T-helper 1 cell treated with Interleukin-12 subunit alpha and Interleukin-12 subunit beta and Interleukin-4 antibody, amounts not matched to agents 30 ng/mL and 1 ng/mL, for 36 hours (primary cell): ENCODE measurements at regions not wholly inside any gene's neighbourhood (a gene's known extent, or its start where the extent isn't known, plus 50 kb on each side); places are given as distances from the start of the nearest gene placed in this dataset.
"Not testable (repeated sequence)": the region's sequence is repeated elsewhere in the genome, so short reads cannot be mapped to it uniquely, and the experiment has no call there.

Experiments
- intact Hi-C: fragments of 100-400 bp; cut with micrococcal nuclease; formaldehyde crosslinking; loops from one replicate; pipeline ENCODE4 v1.15.1; 2024

DNA sequence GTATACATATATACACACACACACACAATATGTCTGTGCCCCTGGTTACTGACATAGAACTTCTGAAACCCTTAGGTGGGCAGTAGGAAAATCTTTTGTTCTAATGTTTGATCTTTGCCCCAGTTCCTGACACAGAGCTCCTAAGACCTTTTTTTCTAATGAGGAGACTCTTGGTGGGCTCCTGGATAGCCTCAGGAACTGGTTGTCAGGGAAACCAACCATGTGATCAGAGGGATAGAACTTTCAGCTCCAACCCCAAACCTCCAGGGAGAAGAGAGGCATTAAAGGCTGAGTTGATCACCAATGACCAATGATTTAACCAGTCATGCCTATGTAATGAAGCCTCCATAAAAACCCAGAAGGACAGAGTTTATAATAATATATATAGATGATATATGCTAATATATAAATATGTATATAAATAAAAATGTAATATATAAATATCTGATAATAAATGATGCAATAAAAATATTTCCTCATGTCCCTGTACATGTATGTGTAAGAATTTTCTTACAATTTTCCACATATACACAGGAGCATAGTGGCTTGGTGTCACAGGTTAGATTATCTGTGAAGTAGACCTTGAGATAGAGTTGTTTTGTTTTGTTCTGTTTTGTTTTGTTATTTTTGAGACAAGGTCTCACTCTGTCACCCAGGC lies 93.3 kb downstream of the GPX5 start:
- intact Hi-C loops: no loop called here

DNA sequence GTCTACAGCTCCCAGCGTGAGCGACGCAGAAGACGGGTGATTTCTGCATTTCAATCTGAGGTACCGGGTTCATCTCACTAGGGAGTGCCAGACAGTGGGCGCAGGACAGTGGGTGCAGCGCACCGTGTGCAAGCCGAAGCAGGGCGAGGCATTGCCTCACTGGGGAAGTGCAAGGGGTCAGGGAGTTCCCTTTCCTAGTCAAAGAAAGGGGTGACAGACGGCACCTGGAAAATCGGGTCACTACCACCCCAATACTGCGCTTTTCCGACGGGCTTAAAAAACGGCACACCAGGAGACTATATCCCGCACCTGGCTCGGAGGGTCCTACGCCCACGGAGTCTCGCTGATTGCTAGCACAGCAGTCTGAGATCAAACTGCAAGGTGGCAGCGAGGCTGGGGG lies 95.6 kb downstream of the GPX5 start:
- intact Hi-C loops: not testable (repeated sequence)

DNA sequence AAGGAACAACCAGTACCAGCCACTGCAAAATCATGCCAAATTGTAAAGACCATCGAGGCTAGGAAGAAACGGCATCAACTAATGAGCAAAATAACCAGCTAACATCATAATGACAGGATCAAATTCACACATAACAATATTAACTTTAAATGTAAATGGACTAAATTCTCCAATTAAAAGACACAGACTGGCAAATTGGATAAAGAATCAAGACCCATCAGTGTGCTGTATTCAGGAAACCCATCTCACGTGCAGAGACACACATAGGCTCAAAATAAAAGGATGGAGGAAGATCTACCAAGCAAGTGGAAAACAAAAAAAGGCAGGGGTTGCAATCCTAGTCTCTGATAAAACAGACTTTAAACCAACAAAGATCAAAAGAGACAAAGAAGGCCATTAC lies 97.6 kb downstream of the GPX5 start:
- intact Hi-C loops: not testable (repeated sequence)

DNA sequence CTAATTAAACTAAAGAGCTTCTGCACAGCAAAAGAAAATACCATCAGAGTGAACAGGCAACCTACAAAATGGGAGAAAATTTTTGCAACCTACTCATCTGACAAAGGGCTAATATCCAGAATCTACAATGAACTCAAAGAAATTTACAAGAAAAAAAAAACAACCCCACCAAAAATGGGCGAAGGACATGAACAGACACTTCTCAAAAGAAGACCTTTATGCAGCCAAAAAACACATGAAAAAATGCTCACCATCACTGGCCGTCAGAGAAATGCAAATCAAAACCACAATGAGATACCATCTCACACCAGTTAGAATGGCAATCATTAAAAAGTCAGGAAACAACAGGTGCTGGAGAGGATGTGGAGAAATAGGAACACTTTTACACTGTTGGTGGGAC lies 100.7 kb downstream of the GPX5 start:
- intact Hi-C loops: not testable (repeated sequence)

DNA sequence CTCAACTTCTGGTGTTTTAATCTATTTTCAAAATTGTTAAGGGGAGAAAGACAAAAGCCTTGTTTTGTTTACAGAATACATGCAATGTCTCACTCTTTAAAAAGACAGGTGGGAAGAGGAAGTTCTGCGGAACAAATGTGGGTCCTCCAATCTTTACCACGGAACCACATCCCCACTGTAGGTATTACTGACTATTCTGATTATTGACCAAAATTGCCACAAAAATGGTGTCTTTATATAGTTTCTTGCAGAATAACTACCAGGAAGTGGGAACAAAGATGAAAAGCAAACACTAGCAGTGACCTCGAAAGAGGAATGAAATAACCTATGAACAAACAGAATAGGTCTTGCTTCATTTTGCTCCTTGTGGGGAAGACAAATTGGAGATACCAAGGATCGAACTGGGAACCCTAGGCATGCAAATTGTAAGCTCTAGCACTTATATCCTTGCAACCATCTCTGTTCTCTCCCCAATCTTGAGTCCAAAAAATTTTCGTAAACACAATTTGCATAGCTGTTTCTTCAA lies 106.7 kb downstream of the GPX5 start:
- intact Hi-C loops: loop anchor here (10.0 kb wide), 3 partner anchors 102 to 1068 kb away; no protein-coding TSS in a partner anchor

DNA sequence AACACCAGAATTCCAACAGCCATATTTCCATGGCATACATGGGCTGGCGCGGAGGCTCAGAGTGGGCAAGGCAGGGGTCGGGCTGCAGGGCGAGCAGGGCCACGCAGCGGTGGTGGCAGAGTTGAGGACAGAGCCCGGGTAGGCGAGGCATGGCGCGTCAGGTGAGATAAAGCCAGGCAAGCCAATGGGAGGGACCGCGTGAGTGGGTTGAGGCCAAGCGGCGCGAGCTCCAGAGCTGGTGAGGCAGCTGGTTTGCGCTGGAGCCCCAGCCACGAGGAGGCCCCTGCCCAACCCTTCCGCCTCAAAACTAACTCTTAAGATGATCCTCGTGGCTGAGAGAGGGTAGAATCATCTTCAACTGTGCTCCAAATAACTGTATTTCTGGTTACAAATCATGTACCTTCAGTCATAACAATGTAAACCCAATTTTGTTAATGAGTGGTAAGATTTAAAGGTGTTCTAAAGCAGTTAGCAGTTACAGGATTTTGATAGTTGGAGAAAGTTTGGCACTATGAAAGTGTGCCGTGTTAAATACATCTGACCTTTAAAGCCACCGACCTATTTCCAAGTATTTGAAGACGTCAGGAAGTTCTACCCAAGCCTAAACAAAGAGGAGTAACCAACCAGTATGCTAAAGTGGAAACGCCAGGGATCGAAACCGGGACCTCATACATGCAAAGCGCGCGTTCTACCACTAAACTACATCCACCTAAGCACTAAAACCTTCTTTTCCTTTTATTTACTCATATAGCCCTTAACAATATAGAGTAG lies 107.9 kb downstream of the GPX5 start:
- intact Hi-C loops: loop anchor here (10.0 kb wide), 3 partner anchors 101 to 1069 kb away; no protein-coding TSS in a partner anchor

DNA sequence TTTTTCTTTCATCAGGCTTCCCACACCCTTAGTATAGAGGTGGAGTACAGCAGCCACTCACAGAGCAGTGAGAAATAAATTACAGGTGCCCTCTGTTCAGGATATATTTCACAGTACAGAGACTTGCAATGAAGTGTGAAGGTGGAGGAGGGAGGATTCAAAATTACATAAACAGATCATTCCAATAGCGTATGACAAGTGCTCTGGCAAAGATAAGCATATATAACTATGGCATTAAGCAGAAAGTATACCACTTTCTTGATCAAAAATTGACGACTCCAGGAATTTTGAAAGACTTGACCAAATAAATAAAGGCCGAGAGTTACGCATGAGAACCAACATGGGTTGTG lies 108.7 kb downstream of the GPX5 start:
- intact Hi-C loops: loop anchor here (10.0 kb wide), 3 partner anchors 100 to 1070 kb away; no protein-coding TSS in a partner anchor

DNA sequence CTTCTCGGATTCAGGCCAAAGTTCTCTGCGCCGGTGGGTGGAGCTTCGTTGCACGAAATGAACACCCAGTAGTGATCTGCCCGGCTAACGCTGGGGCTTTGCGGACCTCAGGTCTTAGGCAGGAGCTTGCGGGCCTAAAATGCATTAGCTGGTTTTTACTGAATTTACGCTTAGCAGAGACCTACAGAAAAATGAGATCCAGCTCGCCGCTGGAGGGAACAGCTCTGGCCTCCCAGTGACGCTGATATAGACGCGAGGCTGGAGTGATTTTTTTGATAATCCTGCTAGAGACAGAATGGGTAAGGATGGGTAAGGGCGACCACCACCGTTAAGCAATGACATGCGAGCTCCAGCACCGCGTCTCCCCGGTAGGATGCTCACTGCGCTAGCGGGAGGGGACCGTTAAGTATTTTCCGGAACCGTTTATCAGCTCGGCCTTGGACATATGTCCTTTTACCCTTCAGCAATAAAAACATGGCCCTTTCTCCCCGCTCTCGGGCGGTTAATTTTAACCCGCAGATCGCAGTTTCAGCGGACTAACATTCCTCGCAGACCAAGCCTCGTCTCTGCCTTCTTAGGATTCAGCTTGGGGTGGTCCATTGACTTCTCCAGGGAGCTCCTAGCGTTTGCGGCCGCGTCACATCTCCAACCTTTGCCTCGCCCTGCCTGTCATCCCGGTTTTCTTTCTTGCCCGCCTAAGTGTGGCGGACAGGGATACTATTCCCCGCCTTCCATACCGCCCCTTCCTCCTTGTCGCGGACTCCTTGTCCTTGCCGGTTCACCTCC lies 109.3 kb downstream of the GPX5 start:
- intact Hi-C loops: loop anchor here (5.0 to 10.0 kb wide), 4 partner anchors 100 to 1070 kb away; no protein-coding TSS in a partner anchor

DNA sequence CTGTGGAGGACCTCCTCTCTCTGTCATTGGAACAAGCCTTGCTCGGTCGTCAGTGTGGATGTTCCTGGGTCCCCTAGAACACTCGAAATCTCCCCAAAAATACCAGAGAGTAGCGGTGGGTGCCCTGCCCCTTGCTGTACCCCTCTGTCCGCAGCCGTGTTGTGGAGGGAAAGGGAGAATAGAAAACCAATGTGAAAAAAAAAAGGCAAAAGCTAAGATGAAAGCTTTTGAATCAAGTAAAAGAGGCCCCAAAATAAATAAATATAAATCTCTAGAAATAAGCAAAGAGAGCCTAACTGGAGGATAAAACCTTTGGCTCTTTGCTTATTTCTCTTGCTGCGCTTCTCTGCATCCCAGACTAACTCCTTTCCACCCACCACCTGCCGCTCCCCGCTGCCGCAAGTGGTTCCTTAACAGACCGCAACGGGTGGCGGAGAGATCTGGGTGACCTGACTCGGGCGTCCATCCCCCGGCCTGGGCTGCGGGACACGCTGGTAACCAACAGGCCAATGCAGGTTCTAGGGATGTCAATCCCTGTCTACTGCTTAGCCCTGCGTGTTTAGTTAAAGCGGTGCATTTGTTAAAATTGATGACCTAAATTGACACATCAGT lies 110.0 kb downstream of the GPX5 start:
- intact Hi-C loops: loop anchor here (5.0 to 10.0 kb wide), 4 partner anchors 99 to 1071 kb away; no protein-coding TSS in a partner anchor

DNA sequence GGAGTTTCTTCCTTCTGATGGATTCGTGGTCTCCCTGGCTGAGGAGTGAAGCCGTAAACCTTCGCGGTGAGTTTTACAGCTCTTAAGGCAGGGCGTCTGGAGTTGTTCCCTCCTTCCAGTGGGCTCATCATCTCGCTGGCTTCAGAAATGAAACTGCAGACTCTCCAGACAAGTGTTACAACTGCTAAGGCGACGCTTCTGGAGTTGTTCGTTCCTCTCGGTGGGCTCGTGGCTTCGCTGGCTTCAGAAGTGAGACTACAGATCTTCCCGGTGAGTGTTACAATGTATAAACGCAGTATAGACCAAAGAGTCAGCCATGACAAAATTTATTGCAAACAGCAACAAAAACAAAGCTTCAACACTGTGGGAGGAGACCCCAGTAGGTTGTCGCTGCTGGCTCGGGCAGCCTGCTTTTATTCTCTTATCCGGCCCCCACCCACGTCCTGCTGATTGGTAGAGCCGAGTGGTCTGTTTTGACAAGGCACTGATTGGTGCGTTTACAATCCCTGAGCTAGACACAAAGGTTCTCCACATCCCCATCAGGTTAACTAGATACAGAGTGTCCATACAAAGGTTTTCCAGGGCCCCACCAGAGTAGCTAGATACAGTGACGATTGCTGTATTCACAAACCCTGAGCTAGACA lies 113.2 kb downstream of the GPX5 start:
- intact Hi-C loops: loop anchor here (5.0 to 10.0 kb wide), 4 partner anchors 96 to 1074 kb away; no protein-coding TSS in a partner anchor

DNA sequence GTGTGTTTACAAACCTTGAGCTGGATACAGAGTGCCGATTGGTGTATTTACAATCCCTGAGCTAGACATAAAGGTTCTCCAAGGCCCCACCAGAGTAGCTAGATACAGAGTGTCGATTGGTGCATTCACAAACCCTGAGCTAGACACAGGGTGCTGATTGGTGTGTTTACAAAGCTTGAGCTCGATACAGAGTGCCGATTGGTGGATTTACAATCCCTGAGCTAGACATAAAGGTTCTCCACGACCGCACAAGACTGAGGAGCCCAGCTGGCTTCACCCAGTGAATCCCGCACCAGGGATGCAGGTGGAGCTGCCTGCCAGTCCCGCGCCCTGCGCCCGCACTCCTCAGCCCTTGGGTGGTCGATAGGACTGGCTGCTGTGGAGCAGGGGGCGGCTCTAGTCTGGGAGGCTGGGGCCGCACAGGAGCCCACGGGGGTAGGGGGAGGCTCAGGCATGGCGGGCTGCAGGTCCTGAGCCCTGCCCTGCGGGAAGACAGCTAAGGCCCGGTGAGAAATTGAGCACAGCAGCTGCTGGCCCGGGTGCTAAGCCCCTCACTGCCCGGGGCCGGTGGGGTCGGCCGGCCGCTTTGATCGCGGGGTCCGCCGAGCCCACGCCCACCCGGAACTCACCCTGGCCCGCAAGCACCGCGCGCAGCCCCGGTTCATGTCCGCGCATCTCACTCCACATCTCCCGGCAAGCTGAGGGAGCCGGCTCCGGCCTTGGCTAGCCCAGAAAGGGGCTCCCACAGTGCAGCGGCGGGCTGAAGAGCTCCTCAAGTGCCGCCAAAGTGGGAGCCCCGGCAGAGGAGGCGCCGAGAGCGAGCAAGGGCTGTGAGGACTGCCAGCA lies 114.0 kb downstream of the GPX5 start:
- intact Hi-C loops: loop anchor here (5.0 to 10.0 kb wide), 5 partner anchors 95 to 1075 kb away; no protein-coding TSS in a partner anchor

DNA sequence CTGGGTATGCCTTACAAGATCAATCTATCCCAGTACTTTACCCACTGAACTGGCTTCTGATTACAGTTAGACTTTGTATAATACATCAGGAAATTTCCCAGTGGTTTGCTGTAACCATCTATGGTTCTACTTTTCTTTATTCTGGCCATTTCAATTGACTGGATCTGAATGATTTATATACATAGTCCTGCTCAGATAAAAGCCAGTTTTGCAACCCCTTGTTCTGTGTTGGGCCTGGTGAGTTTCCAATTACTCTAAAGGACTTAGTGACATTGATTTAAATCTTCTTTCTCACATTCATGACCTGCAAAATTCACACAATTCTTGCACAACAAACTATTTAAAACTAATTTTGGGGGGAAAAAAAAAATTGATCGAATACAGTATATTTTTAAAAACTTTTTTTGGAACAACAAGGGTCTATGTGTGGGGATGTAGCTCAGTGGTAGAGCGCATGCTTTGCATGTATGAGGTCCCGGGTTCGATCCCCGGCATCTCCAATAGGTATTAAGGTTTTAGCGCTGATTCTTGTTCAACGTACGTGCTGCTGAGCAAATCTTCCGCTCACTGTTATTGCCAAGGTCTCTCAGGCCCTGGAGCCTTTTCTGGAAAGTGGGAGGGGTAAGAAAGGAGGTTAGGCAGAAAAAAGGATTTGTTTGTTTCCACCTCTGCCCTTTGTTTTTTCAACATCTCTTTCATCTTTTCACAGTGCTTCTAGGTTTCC lies 117.5 kb downstream of the GPX5 start:
- intact Hi-C loops: loop anchor here (10.0 kb wide), 1 partner anchor 98 kb away; no protein-coding TSS in a partner anchor

DNA sequence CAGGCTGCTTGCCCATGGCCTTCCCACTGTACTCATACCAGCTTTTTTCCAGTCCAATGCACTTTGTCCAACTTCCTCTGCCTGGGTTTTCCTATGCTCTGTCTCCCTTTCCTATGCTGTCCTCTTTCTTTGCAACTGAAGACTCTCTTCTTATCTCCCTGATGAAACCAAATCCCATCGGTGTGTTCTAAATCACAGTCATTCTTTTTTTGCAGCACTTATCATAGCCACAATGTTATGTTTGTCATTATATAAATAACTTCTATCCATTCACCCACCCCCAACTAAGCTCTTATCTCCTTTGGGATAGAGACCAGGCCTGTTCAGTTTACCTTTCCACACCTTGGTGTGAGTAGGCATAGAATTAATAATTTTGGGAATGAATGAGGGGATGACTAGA lies 121.0 kb downstream of the GPX5 start:
- intact Hi-C loops: loop anchor here (10.0 kb wide), 1 partner anchor 102 kb away; no protein-coding TSS in a partner anchor

DNA sequence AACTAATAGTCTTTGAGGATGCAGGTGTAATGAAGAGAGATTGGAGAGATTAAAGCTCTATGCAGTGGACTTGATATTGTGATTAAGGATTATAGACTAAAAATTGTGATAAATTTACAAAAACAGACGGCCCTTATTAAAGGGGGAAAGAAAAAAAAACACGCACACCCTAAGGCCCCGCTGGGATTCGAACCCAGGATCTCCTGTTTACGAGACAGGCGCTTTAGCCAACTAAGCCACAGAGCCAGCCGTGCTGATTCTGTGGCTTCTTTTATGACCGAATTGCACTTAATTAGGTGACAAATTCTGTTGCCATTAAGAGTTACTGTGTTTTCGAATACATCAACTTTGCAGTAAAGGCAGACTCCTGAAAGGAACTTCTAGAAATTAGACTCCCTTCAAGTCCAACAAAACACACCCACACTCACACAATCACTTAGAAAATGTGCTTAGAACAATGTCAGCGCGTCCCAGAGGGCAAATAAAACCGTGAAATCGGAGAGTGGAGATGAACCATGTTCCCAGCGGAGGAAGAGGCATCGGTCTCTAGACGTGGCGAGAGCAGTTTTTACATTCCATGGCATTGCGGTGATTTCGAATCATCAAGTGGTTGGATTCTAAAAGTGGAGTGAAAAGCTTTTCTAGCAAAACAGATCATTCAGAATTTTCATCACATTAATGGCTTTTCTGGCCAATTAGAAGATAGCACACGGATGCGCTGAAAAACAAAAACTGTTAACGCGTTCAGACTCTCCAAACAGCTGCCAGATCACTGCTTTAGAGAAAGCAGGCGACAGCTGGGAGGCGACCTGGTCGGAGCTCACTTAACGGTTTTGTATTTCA lies 122.6 kb downstream of the GPX5 start:
- intact Hi-C loops: loop anchor here (1.0 to 10.0 kb wide), 2 partner anchors 10 to 103 kb away; no protein-coding TSS in a partner anchor

DNA sequence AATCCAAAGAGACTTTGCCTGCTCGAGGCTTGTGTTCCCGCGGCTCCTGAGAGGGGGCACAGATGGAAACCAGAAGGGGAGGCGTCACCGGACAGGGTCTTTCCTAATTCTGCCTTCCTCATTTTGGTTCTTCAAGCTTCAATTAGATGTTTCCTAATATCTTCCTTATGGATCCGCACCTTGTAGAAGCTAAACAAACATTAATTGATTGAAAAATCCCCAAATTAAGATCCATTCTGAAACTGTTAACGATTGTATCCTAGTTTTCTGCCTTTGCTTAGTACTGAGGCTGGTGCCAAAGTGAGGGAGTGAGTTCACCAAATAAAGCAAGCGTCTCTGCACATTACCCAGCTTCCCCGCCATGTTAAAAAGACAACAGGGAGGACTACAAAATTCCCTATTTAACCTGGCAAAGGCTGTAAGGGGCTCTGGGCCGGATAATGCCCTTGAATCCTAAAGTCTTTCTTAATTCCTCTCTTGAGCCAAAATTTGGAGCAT lies 123.2 kb downstream of the GPX5 start:
- intact Hi-C loops: loop anchor here (1.0 to 10.0 kb wide), 2 partner anchors 9 to 104 kb away; no protein-coding TSS in a partner anchor

DNA sequence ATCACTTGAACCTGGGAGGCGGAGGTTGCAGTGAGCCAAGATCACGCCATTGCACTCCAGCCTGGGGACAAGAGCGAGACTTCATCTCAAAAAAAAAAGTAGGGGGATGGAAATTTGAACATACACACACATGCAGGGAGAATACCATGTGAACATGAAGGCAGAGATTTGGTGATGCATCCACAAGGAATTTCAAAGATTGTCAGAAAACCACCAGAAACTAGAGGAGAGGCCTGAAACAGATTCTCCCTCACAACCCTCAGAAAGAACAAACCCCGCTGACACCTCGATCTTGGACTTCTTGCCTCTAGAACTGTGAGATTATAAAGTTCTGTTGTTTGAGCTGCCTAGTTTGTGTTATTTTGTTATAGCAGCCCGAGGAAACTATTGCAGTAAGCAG lies 125.5 kb downstream of the GPX5 start:
- intact Hi-C loops: loop anchor here (10.0 kb wide), 1 partner anchor 294 kb away; no protein-coding TSS in a partner anchor

DNA sequence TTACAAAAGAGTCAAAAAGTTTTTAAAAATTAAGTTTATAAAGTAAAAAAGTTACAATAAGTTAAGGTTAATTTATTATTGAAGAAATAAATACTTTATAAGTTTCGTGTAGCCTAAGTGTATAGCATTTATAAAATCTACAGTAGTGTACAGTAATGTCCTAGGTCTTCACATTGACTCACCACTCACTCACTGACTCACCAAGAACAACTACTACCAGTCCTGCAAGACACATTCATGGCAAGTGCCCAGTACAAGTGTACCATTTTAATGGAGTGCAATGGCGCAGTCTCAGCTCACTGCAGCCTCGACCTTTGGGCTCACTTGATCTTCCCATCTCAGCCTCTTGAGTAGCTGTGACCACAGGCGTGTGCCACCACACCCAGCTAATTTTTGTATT lies 128.2 kb downstream of the GPX5 start:
- intact Hi-C loops: loop anchor here (10.0 kb wide), 1 partner anchor 291 kb away; no protein-coding TSS in a partner anchor
